ENCODE measurements at regions not wholly inside any gene's neighbourhood (a gene's known extent, or its start where the extent isn't known, plus 50 kb on each side); places are given as distances from the start of the nearest gene placed in this dataset.
A peak's percentile ranks its signal among the peaks of the same experiment; 100 is the strongest.

DNA sequence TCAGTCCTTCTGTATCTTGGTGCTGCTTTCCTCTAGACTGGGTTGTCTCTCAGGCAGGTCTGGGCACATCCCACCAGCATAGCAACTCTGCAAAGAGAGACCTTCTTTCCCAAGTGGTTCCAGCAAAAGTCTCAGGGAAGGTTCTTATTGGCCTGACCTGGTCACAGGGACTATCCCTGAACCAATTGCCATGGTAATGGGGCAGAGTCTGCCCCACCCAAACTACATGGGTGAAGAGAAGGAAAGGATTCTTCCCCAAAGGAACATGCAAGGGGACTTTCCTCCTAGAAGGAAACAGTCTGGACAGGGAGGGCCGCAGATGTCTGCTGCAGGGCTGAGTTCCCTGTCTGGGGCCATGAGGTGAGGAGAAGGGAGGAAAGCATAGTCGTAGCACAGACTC lies 122.2 kb upstream of the NCOR2 start:
- no peaks in the 10 kb centered on the region for H3K36me3 ChIP-seq (ENCODE audit: control insufficient read depth in 2 of 2, extremely low read depth in 1 of 2, insufficient read depth in 1 of 2, low read length in 1 of 2)
- no peak overlapping the region for H3K4me3 ChIP-seq (ENCODE audit: control insufficient read depth in 1 of 2, extremely low read depth in 1 of 2, low read length in 1 of 2)
- H3K9me3 ChIP-seq = no peaks in the 10 kb centered on the region
- no peak overlapping the region for H3K27ac ChIP-seq (ENCODE audit: low read length)
- peaks cover 0 to 18% of the 10 kb centered on the region in 2 experiments for H3K27me3 ChIP-seq (replicated peaks in 1 of 2; ENCODE audit: control insufficient read depth in 2 of 2, extremely low read depth in 1 of 2, insufficient read depth in 2 of 2, low read length in 1 of 2)
- peaks cover 3 to 17% (median 8%) of the 10 kb centered on the region in 3 donors for H3K9me3 Mint-ChIP-seq
- H3K27me3 Mint-ChIP-seq = peaks cover 0 to 3% of the 10 kb centered on the region in 2 donors
- H3K36me3 Mint-ChIP-seq = no peaks in the 10 kb centered on the region
- POLR2A ChIA-PET = no interaction called here
- no peak overlapping the region for H3K27ac Mint-ChIP-seq
- peaks cover 26 to 32% (median 31%) of the 10 kb centered on the region in 3 donors for H3K4me1 Mint-ChIP-seq
- CTCF ChIA-PET = no interaction called here
- no peak overlapping the region for H3K4me3 Mint-ChIP-seq
- peaks cover 15 to 33% of the 10 kb centered on the region in 2 experiments for H3K4me1 ChIP-seq (ENCODE audit: control insufficient read depth in 1 of 2, extremely low read depth in 1 of 2, insufficient read depth in 2 of 2, low read length in 2 of 2)
- ATAC-seq (replicated peaks in 1 of 4) (no peak), DNase-seq (no peak)
- WGBS (ENCODE audit: insufficient coverage) = 83% methylated on average over 1 of the region's 2 CpGs

DNA sequence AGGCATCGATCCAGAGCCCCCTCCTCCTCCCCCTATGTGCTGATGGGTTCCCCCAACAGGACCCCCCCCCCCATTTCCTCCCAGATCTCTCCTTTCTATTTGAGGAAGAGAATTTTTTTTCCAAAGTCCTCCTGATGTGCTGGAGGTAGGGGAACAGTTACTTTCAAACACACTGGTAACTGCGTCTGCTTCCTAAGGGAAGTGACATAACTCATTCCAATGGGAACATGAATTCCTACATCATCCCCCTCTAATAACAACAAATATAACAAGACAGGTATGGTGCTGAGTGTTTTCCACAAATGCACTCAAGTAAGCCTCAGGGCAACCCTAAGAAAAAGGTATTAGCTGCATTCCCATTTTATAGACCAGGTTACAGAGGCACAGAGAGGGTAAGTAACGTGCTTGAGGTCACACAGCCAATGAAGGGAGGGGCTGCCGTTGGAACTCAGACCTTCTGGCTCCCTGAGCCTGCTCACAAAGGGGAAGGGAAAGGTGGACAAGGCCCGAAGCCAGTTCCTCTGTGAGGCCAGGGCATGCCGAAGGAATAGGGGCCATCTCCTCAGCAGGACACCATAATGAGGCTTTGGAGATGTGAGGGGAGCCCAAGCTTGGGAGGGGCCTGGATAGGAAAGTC lies 121.1 kb upstream of the NCOR2 start:
- no peak for DNase-seq
- Mint-ChIP-seq H3K9me3 (peaks cover 3 to 17% (median 8%) of the 10 kb centered on the region in 3 donors), H3K4me1 (peaks cover 20 to 26% (median 24%) of the 10 kb centered on the region in 3 donors), H3K27me3 (peaks cover 0 to 3% of the 10 kb centered on the region in 2 donors), H3K27ac (peak overlapping the region in 1 of 2 donors; percentile 51), H3K4me3 (peak overlapping the region in 1 of 3 donors; percentile 71), H3K36me3 (no peaks in the 10 kb centered on the region)
- no peaks in the 10 kb centered on the region for H3K9me3 ChIP-seq
- peaks cover 12 to 21% of the 10 kb centered on the region in 2 experiments for H3K4me1 ChIP-seq (ENCODE audit: control insufficient read depth in 1 of 2, extremely low read depth in 1 of 2, insufficient read depth in 2 of 2, low read length in 2 of 2)
- H3K27me3 ChIP-seq (replicated peaks in 1 of 2; ENCODE audit: control insufficient read depth in 2 of 2, extremely low read depth in 1 of 2, insufficient read depth in 2 of 2, low read length in 1 of 2) = peaks cover 0 to 18% of the 10 kb centered on the region in 2 experiments
- ATAC-seq (replicated peaks in 1 of 4) = no peak
- no peak overlapping the region for H3K4me3 ChIP-seq (ENCODE audit: control insufficient read depth in 1 of 2, extremely low read depth in 1 of 2, low read length in 1 of 2)
- POLR2A ChIA-PET = interaction anchor here in 1 of 2 donors (0.6 kb wide), 1 partner anchor 556 kb away, joined by 3 read pairs; no protein-coding TSS in a partner anchor
- no peaks in the 10 kb centered on the region for H3K36me3 ChIP-seq (ENCODE audit: control insufficient read depth in 2 of 2, extremely low read depth in 1 of 2, insufficient read depth in 1 of 2, low read length in 1 of 2)
- 82% methylated on average over 4 of the region's 6 CpGs for WGBS (ENCODE audit: insufficient coverage)
- CTCF ChIA-PET = interaction anchor here in 1 of 2 donors (0.6 kb wide), 2 partner anchors 59 to 561 kb away, joined by 3 read pairs; no protein-coding TSS in a partner anchor
- H3K27ac ChIP-seq (ENCODE audit: low read length) = no peak overlapping the region

DNA sequence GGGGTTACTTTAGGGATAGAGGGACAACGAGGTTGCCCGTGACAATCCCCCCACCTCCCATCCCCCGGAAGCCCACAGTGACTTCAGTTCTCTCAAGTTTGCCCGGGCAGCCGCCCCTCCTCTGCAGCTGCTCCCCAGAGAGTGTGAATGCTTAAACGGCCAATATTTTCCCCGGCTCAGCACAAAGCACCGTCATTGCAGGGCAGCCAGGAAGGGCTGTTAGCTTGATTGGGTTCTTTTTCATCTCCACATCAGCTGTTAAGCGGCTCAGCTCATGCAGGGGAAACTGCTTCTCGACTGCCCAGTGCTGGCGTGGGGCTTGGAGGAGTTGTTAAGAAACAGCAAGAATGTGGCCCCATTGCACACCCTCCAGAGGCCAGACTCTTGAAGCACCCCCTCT lies 120.5 kb upstream of the NCOR2 start:
- Histone ChIP-seq H3K9me3 (no peaks in the 10 kb centered on the region), H3K4me1 (ENCODE audit: control insufficient read depth in 1 of 2, extremely low read depth in 1 of 2, insufficient read depth in 2 of 2, low read length in 2 of 2) (peaks cover 12 to 19% of the 10 kb centered on the region in 2 experiments), H3K4me3 (ENCODE audit: control insufficient read depth in 1 of 2, extremely low read depth in 1 of 2, low read length in 1 of 2) (peak overlapping the region in 1 of 2 donors; percentile 8), H3K27me3 (replicated peaks in 1 of 2; ENCODE audit: control insufficient read depth in 2 of 2, extremely low read depth in 1 of 2, insufficient read depth in 2 of 2, low read length in 1 of 2) (peaks cover 0 to 18% of the 10 kb centered on the region in 2 experiments), H3K27ac (ENCODE audit: low read length) (no peak overlapping the region), H3K36me3 (ENCODE audit: control insufficient read depth in 2 of 2, extremely low read depth in 1 of 2, insufficient read depth in 1 of 2, low read length in 1 of 2) (no peaks in the 10 kb centered on the region)
- peaks cover 0 to 3% of the 10 kb centered on the region in 2 donors for H3K27me3 Mint-ChIP-seq
- no peaks in the 10 kb centered on the region for H3K36me3 Mint-ChIP-seq
- H3K4me1 Mint-ChIP-seq = peaks cover 20 to 26% (median 22%) of the 10 kb centered on the region in 3 donors
- peak overlapping the region; percentile 35 to 71 (median 52) for H3K4me3 Mint-ChIP-seq
- WGBS (ENCODE audit: insufficient coverage) = 18% methylated on average over 6 of the region's 11 CpGs
- ATAC-seq (replicated peaks in 1 of 4) = peak; percentile 58 to 68 (median 66)
- H3K27ac Mint-ChIP-seq = peak overlapping the region; percentile 56 to 61
- ChIA-PET POLR2A (no interaction called here), CTCF (interaction anchor here in 1 of 2 donors (0.6 kb wide), 2 partner anchors 59 to 561 kb away, joined by 3 read pairs; no protein-coding TSS in a partner anchor)
- H3K9me3 Mint-ChIP-seq = peaks cover 0 to 14% (median 2%) of the 10 kb centered on the region in 3 donors
- peak in 15 of 35 experiments; percentile 2 to 27 (median 14) for DNase-seq

DNA sequence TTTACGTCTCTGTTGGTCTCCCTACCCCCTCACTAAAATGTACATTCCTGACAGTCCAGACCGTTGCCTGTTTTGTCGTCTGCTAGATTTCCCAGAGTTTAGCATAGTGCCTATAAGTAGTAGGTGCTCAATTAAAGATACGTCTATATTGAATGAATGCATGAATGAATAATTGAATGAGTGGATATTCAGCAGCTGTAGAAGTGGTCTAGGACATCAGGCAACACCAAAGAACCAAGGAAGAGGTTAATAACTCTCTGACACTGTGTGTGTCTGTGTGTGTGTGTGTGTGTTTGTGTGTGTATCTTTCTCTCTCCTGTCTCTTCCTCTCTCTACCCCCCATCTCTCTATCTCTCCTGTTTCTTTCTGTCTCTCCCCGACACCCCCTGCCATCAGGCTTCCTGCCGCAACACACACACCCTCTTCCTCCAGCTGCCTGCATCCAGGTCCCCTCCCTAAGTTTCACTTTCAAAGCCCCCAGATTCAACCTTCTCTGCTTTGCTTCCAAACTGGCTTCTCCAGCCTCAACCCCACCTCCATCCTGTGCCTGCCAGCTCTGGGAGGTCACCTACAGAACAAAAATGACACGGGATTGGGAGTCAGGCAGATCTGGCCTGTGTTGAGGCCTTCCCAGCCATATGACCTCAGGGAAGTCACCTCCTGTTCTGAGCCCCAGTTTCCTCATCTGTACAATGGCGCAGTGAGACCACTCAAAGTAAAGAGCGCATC lies 119.9 kb upstream of the NCOR2 start:
- Mint-ChIP-seq H3K4me3 (peak overlapping the region; percentile 35 to 71 (median 52)), H3K27ac (peak overlapping the region; percentile 56 to 61), H3K27me3 (peaks cover 0 to 3% of the 10 kb centered on the region in 2 donors), H3K36me3 (no peaks in the 10 kb centered on the region), H3K4me1 (peaks cover 20 to 26% (median 22%) of the 10 kb centered on the region in 3 donors), H3K9me3 (peaks cover 0 to 8% (median 0%) of the 10 kb centered on the region in 3 donors)
- Histone ChIP-seq H3K27ac (ENCODE audit: low read length) (no peak overlapping the region), H3K27me3 (replicated peaks in 1 of 2; ENCODE audit: control insufficient read depth in 2 of 2, extremely low read depth in 1 of 2, insufficient read depth in 2 of 2, low read length in 1 of 2) (peaks cover 0 to 18% of the 10 kb centered on the region in 2 experiments), H3K9me3 (no peaks in the 10 kb centered on the region), H3K4me3 (ENCODE audit: control insufficient read depth in 1 of 2, extremely low read depth in 1 of 2, low read length in 1 of 2) (peak overlapping the region in 1 of 2 donors; percentile 8), H3K4me1 (ENCODE audit: control insufficient read depth in 1 of 2, extremely low read depth in 1 of 2, insufficient read depth in 2 of 2, low read length in 2 of 2) (peaks cover 12 to 19% of the 10 kb centered on the region in 2 experiments), H3K36me3 (ENCODE audit: control insufficient read depth in 2 of 2, extremely low read depth in 1 of 2, insufficient read depth in 1 of 2, low read length in 1 of 2) (no peaks in the 10 kb centered on the region)
- ATAC-seq (replicated peaks in 1 of 4) (peak; percentile 39 to 64 (median 45)), DNase-seq (peak in 3 of 35 experiments; percentile 1 to 10 (median 9))
- 27% methylated on average over 4 of the region's 9 CpGs for WGBS (ENCODE audit: insufficient coverage)
- CTCF ChIA-PET = no interaction called here
- POLR2A ChIA-PET = no interaction called here

DNA sequence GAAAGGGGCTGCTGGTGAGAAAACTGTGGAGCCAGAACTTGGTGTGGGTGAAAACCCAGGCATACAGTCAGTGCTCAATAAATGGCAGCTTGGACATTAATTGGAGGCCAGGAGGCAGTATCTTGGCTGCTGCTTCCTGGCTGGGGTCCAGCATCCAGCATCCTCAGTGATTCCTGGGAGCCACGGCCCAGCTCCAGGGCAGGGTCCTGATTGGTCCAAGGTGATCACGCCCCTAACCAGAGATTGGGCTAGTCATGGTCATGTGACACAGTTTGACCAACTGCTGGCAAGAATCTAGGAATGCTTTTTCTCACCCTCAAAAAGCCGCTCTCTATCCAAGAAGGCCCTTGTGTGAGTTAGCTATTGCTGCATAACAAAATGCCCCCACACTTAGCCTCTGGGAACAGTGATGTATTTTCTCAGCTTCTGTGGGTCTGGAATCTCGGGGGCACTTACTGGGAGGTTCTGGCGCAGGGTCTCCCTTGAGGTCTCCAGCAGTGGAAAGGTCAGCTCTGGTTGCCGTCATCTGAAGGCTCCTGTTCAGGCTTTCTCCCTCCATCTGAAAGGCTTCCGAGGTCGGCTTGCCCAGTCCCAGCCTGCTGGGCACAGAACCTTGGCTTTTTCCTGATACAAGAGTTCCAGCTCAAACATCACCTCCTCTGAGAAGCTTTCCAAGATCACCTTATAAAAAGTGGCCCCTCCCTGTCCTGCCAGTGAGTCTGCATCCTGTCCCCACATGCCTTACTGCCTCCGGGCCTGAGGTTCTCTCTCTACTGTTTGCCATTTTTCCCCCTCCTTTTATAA lies 119.2 kb upstream of the NCOR2 start:
- H3K27me3 Mint-ChIP-seq = peaks cover 0 to 3% of the 10 kb centered on the region in 2 donors
- H3K4me1 ChIP-seq (ENCODE audit: control insufficient read depth in 1 of 2, extremely low read depth in 1 of 2, insufficient read depth in 2 of 2, low read length in 2 of 2) = peaks cover 12 to 22% of the 10 kb centered on the region in 2 experiments
- peaks cover 0 to 21% of the 10 kb centered on the region in 2 experiments for H3K27me3 ChIP-seq (replicated peaks in 1 of 2; ENCODE audit: control insufficient read depth in 2 of 2, extremely low read depth in 1 of 2, insufficient read depth in 2 of 2, low read length in 1 of 2)
- no peak overlapping the region for H3K4me3 ChIP-seq (ENCODE audit: control insufficient read depth in 1 of 2, extremely low read depth in 1 of 2, low read length in 1 of 2)
- no peak for DNase-seq
- 93% methylated on average over 9 of the region's 9 CpGs for WGBS (ENCODE audit: insufficient coverage)
- ChIA-PET CTCF (no interaction called here), POLR2A (no interaction called here)
- peaks cover 20 to 26% (median 22%) of the 10 kb centered on the region in 3 donors for H3K4me1 Mint-ChIP-seq
- no peak overlapping the region for H3K27ac Mint-ChIP-seq
- no peak overlapping the region for H3K27ac ChIP-seq (ENCODE audit: low read length)
- no peak overlapping the region for H3K4me3 Mint-ChIP-seq
- no peaks in the 10 kb centered on the region for H3K36me3 Mint-ChIP-seq
- H3K9me3 Mint-ChIP-seq = peaks cover 0 to 3% (median 0%) of the 10 kb centered on the region in 3 donors
- H3K9me3 ChIP-seq = no peaks in the 10 kb centered on the region
- H3K36me3 ChIP-seq (ENCODE audit: control insufficient read depth in 2 of 2, extremely low read depth in 1 of 2, insufficient read depth in 1 of 2, low read length in 1 of 2) = no peaks in the 10 kb centered on the region
- ATAC-seq (replicated peaks in 1 of 4) = no peak
